Activated CD4-positive, alpha-beta T cell treated with anti-CD3 and anti-CD28 coated beads for 36 hours (primary cell): ENCODE measurements at regions not wholly inside any gene's neighbourhood (a gene's known extent, or its start where the extent isn't known, plus 50 kb on each side); places are given as distances from the start of the nearest gene placed in this dataset.

Experiments
- ATAC-seq: fragments of 200-7000 bp; cut with Tn5 transposase; one replicate; pipeline ENCODE4 v1.10.0; 2021; ENCODE audit warnings: mild to moderate bottlenecking, moderate library complexity
- CTCF ChIA-PET: fragments of 350-600 bp; sonication (Branson Sonifier 250); formaldehyde crosslinking; loops from one replicate; lab custom pipeline; 2021; ENCODE audit warnings: antibody characterized with exemption; lab: Charles Lee
- POLR2A ChIA-PET: fragments of 350-600 bp; sonication (Branson Sonifier 250); formaldehyde crosslinking; loops from one replicate; lab custom pipeline; 2021; ENCODE audit warnings: antibody characterized with exemption, inconsistent platforms; lab: Charles Lee
- DNase-seq: peaks from one replicate; pipeline ENCODE4 v3.0.0-alpha.2; 2020
- H3K27ac Mint-ChIP-seq: one replicate; pipeline ENCODE4 v1.8.0; 2021; ENCODE audit warnings: mixed read lengths
- H3K27me3 Mint-ChIP-seq: one replicate; pipeline ENCODE4 v1.8.0; 2021; ENCODE audit warnings: mixed read lengths
- H3K36me3 Mint-ChIP-seq: one replicate; pipeline ENCODE4 v1.8.0; 2021; ENCODE audit warnings: low read depth, mixed read lengths
- H3K4me1 Mint-ChIP-seq: one replicate; pipeline ENCODE4 v1.8.0; 2021; ENCODE audit warnings: mixed read lengths
- H3K4me3 Mint-ChIP-seq: one replicate; pipeline ENCODE4 v1.8.0; 2021; ENCODE audit warnings: mild to moderate bottlenecking, moderate library complexity, mixed read lengths
- H3K9me3 Mint-ChIP-seq: one replicate; pipeline ENCODE4 v1.8.0; 2021; ENCODE audit warnings: low read depth, mixed read lengths
- intact Hi-C, 2 experiments: fragments of 100-400 bp; cut with DNase I in 1 of 2; cut with micrococcal nuclease in 1 of 2; formaldehyde crosslinking; loops; one replicate each; pipeline versions ENCODE4 v1.14.2 to v1.15.1; 2022 to 2024; cut with DNase I, micrococcal nuclease

DNA sequence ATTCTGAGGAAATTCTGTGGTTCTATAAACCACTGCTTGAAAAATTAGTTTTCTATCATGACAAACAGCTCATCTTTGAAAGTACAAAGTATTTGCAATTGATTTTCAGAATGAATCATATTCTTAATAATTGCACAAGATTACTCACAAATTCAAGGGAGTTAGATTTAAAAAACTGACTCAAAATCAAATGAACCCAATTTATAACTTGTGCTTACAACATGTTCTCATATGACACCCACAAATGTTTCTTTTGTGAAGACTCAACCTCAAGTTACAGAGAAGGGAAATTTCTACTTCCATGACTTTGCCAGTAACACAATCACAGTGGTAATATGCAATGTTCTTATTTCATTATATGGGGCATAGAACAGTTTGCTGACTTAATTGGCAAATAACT, 272.0 kb upstream of the ACTBL2 start:
- Mint-ChIP-seq H3K36me3 (no peaks in the 10 kb centered on the region), H3K4me3 (no peak overlapping the region), H3K27me3 (peaks cover 5% of the 10 kb centered on the region), H3K27ac (no peak overlapping the region), H3K9me3 (no peaks in the 10 kb centered on the region), H3K4me1 (peaks cover 4% of the 10 kb centered on the region)
- CTCF ChIA-PET, result interaction anchor here (1.1 kb wide), 1 partner anchor 457 kb away, joined by 3 read pairs; no protein-coding TSS in a partner anchor
- ATAC-seq (no peak), DNase-seq (no peak)
- POLR2A ChIA-PET, result no interaction called here
- intact Hi-C loops, result no loop called here

DNA sequence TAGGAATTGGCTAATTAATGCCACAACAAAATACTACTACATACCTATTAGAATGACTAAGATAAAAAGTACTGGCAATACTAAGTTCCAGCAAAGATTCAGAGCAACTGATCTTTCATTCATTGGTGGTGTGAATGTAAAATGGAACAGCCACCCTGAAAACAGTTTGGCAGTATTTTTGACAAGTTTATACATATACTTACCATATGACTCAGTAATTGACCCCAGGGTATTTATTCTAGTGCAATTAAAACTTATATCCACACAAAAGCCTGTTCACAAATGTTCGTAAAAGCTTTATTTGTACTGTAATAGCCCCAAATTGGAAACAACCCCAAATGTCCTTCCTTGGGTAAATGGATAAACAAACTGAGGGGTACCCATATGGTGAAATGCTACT, 270.8 kb upstream of the ACTBL2 start:
- no peak for DNase-seq
- CTCF ChIA-PET, result no interaction called here

GRCh38 chr5:57751710-57752109, 269.1 kb upstream of the ACTBL2 start:
- H3K27me3 Mint-ChIP-seq, result peaks cover 17% of the 10 kb centered on the region
- no peaks in the 10 kb centered on the region for H3K36me3 Mint-ChIP-seq
- no peak for ATAC-seq
- H3K9me3 Mint-ChIP-seq, result no peaks in the 10 kb centered on the region
- CTCF ChIA-PET, result interaction anchor here (0.6 kb wide), 1 partner anchor 12 kb away, joined by 3 read pairs; no protein-coding TSS in a partner anchor
- DNase-seq, result no peak
- peaks cover 4% of the 10 kb centered on the region for H3K4me1 Mint-ChIP-seq
- intact Hi-C loops, result no loop called here
- no peak overlapping the region for H3K4me3 Mint-ChIP-seq
- no peak overlapping the region for H3K27ac Mint-ChIP-seq
- POLR2A ChIA-PET, result no interaction called here

More for the DNA sequence above, 270.8 kb upstream of the ACTBL2 start:
- Mint-ChIP-seq H3K4me3 (no peak overlapping the region), H3K27me3 (peaks cover 7% of the 10 kb centered on the region), H3K4me1 (peaks cover 4% of the 10 kb centered on the region), H3K36me3 (no peaks in the 10 kb centered on the region), H3K9me3 (no peaks in the 10 kb centered on the region), H3K27ac (no peak overlapping the region)
- POLR2A ChIA-PET, result no interaction called here
- intact Hi-C loops, result no loop called here
- ATAC-seq, result no peak

DNA sequence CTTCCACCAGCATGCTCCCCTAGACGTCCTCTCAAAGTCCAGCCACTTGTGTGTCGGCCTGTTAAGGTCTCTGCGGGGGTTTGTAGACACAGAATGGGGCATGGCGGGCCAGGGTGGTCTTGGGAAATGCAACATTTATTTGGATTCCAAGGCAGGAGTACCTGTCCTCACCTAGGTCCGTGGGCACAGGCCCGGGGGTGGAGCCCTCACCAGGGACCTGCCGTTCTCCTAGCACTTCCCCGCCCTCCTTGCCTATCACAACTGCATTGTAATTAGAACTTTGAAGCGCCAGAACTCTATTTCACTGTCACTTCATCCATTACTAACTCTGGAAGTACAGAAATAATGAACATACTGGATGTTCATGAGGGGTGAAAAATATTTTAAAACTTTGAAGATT, 268.3 kb upstream of the ACTBL2 start:
- intact Hi-C loops, result no loop called here
- ATAC-seq (no peak), DNase-seq (no peak)
- Mint-ChIP-seq H3K36me3 (no peaks in the 10 kb centered on the region), H3K4me3 (no peak overlapping the region), H3K27ac (no peak overlapping the region), H3K9me3 (no peaks in the 10 kb centered on the region), H3K27me3 (peaks cover 16% of the 10 kb centered on the region), H3K4me1 (peaks cover 4% of the 10 kb centered on the region)
- CTCF ChIA-PET, result no interaction called here
- POLR2A ChIA-PET, result no interaction called here

GRCh38 chr5:57750282-57750681, 267.7 kb upstream of the ACTBL2 start:
- no peak for ATAC-seq
- H3K27ac Mint-ChIP-seq, result no peak overlapping the region
- POLR2A ChIA-PET, result interaction anchor here (0.8 kb wide), 1 partner anchor 665 kb away, joined by 3 read pairs; no protein-coding TSS in a partner anchor

GRCh38 chr5:57749396-57749795, 266.8 kb upstream of the ACTBL2 start:
- Mint-ChIP-seq H3K27me3 (peaks cover 17% of the 10 kb centered on the region), H3K4me3 (no peak overlapping the region), H3K27ac (no peak overlapping the region), H3K36me3 (no peaks in the 10 kb centered on the region), H3K4me1 (peaks cover 4% of the 10 kb centered on the region), H3K9me3 (no peaks in the 10 kb centered on the region)
- DNase-seq (no peak), ATAC-seq (no peak)
- ChIA-PET POLR2A (no interaction called here), CTCF (interaction anchor here (0.6 to 2.3 kb wide), 4 partner anchors 19 to 670 kb away, joined by 3 to 9 read pairs (median 4); no protein-coding TSS in a partner anchor)
- intact Hi-C loops, result no loop called here

More at GRCh38 chr5:57750282-57750681, 267.7 kb upstream of the ACTBL2 start:
- CTCF ChIA-PET, result interaction anchor here (2.3 kb wide), 1 partner anchor 29 kb away, joined by 9 read pairs; no protein-coding TSS in a partner anchor
- Mint-ChIP-seq H3K4me1 (peaks cover 4% of the 10 kb centered on the region), H3K9me3 (no peaks in the 10 kb centered on the region), H3K27me3 (peaks cover 15% of the 10 kb centered on the region), H3K4me3 (no peak overlapping the region), H3K36me3 (no peaks in the 10 kb centered on the region)
- no peak for DNase-seq
- intact Hi-C loops, result no loop called here

GRCh38 chr5:57745700-57746651, 263.4 kb upstream of the ACTBL2 start:
- CTCF ChIA-PET, result no interaction called here
- intact Hi-C loops, result no loop called here
- DNase-seq (no peak), ATAC-seq (no peak)
- Mint-ChIP-seq H3K36me3 (no peaks in the 10 kb centered on the region), H3K4me1 (peaks cover 4% of the 10 kb centered on the region), H3K9me3 (no peaks in the 10 kb centered on the region), H3K27ac (no peak overlapping the region), H3K4me3 (no peak overlapping the region), H3K27me3 (peaks cover 17% of the 10 kb centered on the region)
- POLR2A ChIA-PET, result no interaction called here

DNA sequence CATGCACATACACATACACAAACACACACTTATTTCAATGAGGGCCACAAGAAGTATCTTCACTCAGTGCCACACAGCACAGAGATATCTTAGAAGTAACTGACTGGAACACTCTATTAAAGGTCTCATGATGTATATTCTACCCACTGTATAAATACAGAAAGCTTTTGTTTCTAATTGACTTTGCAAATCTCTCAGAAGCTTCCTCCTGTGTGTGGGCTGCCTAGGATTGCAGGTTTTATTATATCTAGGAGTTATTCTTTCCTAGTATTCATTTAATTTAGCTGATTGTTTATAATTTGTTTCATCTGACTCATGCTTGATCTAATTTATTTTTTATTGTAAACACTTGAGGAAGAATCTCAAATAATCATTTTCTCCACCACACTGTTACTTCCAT, 262.4 kb upstream of the ACTBL2 start:
- peaks cover 15% of the 10 kb centered on the region for H3K27me3 Mint-ChIP-seq
- intact Hi-C loops, result no loop called here
- ChIA-PET POLR2A (no interaction called here), CTCF (interaction anchor here (0.5 kb wide), 1 partner anchor 406 kb away, joined by 3 read pairs; no protein-coding TSS in a partner anchor)
- H3K27ac Mint-ChIP-seq, result no peak overlapping the region
- ATAC-seq (no peak), DNase-seq (no peak)
- H3K9me3 Mint-ChIP-seq, result no peaks in the 10 kb centered on the region
- H3K36me3 Mint-ChIP-seq, result no peaks in the 10 kb centered on the region
- H3K4me1 Mint-ChIP-seq, result peaks cover 4% of the 10 kb centered on the region
- H3K4me3 Mint-ChIP-seq, result no peak overlapping the region

- intact Hi-C loops, result no loop called here
- no peak for DNase-seq
Measured at GRCh38 chr5:57741336-57741735, 258.7 kb upstream of the ACTBL2 start.

GRCh38 chr5:57738787-57739186, 256.2 kb upstream of the ACTBL2 start:
- H3K4me3 Mint-ChIP-seq, result no peak overlapping the region
- no peak overlapping the region for H3K27ac Mint-ChIP-seq
- no peaks in the 10 kb centered on the region for H3K9me3 Mint-ChIP-seq
- H3K36me3 Mint-ChIP-seq, result no peaks in the 10 kb centered on the region
- no peaks in the 10 kb centered on the region for H3K4me1 Mint-ChIP-seq
- intact Hi-C loops, result no loop called here
- CTCF ChIA-PET, result interaction anchor here (0.6 kb wide), 1 partner anchor 93 kb away, joined by 4 read pairs; no protein-coding TSS in a partner anchor
- ATAC-seq (no peak), DNase-seq (no peak)
- no peaks in the 10 kb centered on the region for H3K27me3 Mint-ChIP-seq
- POLR2A ChIA-PET, result no interaction called here

More at GRCh38 chr5:57741336-57741735, 258.7 kb upstream of the ACTBL2 start:
- Mint-ChIP-seq H3K36me3 (no peaks in the 10 kb centered on the region), H3K27ac (no peak overlapping the region), H3K9me3 (no peaks in the 10 kb centered on the region), H3K27me3 (peaks cover 3% of the 10 kb centered on the region), H3K4me3 (no peak overlapping the region), H3K4me1 (no peaks in the 10 kb centered on the region)
- ChIA-PET POLR2A (no interaction called here), CTCF (no interaction called here)
- no peak for ATAC-seq

DNA sequence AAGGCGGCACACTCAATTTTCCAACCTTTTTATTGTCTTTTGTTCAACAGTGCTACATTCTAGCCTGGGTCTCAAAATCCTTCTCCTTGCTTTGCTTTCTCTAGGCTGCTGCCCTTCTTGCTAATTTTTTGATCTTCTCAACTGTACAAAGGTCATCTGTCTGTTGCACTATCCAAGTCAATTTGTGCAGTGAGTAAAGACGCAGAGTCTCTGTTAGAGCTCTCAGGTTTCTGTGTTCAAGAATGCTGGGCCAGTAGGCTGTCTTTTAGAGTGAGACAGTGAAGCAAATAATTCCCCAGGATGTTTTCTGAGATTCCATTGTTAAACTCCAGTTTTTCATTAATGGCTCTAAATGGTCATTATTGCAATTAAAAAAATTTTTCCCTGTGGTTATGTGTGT, 255.7 kb upstream of the ACTBL2 start:
- H3K27ac Mint-ChIP-seq, result no peak overlapping the region
- no peaks in the 10 kb centered on the region for H3K36me3 Mint-ChIP-seq
- no peaks in the 10 kb centered on the region for H3K27me3 Mint-ChIP-seq
- H3K9me3 Mint-ChIP-seq, result no peaks in the 10 kb centered on the region
- intact Hi-C loops, result no loop called here
- DNase-seq (no peak), ATAC-seq (no peak)
- H3K4me1 Mint-ChIP-seq, result no peaks in the 10 kb centered on the region
- H3K4me3 Mint-ChIP-seq, result no peak overlapping the region
- POLR2A ChIA-PET, result no interaction called here
- CTCF ChIA-PET, result no interaction called here

- POLR2A ChIA-PET, result no interaction called here
- intact Hi-C loops, result no loop called here
- Mint-ChIP-seq H3K36me3 (no peaks in the 10 kb centered on the region), H3K4me3 (no peak overlapping the region), H3K27me3 (no peaks in the 10 kb centered on the region), H3K4me1 (no peaks in the 10 kb centered on the region), H3K27ac (no peak overlapping the region), H3K9me3 (no peaks in the 10 kb centered on the region)
- ATAC-seq (no peak), DNase-seq (no peak)
- CTCF ChIA-PET, result interaction anchor here (1.1 kb wide), 1 partner anchor 724 kb away, joined by 3 read pairs; no protein-coding TSS in a partner anchor
Measured at GRCh38 chr5:57736716-57737115, 254.1 kb upstream of the ACTBL2 start.
